AG10803 (cell line): ENCODE measurements at regions not wholly inside any gene's neighbourhood (a gene's known extent, or its start where the extent isn't known, plus 50 kb on each side); places are given as distances from the start of the nearest gene placed in this dataset.

Source experiments
- DNase-seq: peaks from one replicate; pipeline ENCODE4 v3.0.0; 2010; ENCODE audit warnings: low read depth
- H3K4me3 ChIP-seq: 2 replicates; pipeline ENCODE4 v1.5.1; 2011; ENCODE audit warnings: mild to moderate bottlenecking, low read length, control low read depth
- CTCF ChIP-seq: conservative IDR thresholded peaks from 2 replicates; pipeline ENCODE4 v1.5.1; 2011; ENCODE audit warnings: mild to moderate bottlenecking, low read length, control low read depth, inconsistent platforms

DNA sequence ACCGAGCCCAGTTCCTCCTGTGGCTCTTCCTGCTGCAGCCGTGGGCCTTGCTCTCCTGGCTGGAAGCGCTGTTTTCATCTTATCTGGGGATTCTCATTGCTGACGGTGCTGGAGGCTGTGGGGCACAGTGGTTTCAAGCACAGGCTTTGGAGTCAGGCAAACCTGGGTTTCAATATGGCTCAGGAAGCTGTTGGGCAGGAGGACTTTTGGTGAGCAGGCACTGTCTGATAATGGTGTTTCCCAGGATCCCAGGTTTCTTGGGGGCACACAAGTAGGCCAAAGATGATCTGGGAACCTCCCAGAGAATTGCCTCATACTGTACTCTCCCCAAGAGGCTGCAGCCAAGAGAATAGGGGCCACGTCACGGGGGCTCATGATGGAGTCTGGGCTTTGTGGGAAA lies 105.6 kb upstream of the TRABD2B start:
- DNase-seq = no peak
- no peak for TF ChIP-seq CTCF
- H3K4me3 ChIP-seq = no peak overlapping the region

DNA sequence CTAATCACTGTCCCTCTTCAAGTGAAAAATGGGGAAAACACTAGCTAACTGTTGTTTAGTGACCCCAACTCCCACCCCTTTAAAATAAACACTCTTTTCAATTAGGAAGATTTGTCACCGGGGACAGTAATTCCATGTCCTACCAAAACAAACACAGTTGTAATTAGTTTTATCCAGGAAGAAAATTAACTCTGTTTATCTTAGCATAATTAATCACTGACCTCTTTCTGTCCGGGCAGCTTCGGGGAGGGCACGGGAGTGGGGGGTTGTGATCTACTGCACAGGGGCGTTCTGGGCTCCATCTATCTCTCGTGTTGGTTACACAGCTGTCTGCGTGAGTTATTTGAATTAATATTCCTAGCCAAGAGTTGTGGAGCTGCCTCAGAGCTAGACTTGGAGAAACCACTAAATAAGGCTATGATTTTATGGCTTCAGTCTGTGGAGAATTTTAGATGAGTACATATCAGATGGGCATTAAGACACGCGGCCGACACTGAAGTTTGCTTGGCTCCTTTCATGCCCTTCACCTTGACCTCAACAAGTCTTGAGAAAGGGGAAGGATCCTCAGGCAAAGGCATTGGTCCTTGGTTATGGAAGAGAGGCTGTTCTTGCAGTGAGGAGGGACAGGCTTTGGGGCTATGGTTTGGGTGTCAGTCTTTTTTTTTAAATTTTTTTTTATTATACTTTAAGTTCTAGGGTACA lies 102.0 kb upstream of the TRABD2B start:
- no peak for TF ChIP-seq CTCF
- no peak for DNase-seq
- no peak overlapping the region for H3K4me3 ChIP-seq

- peak; percentile 16 for DNase-seq
- peak; percentile 58 for TF ChIP-seq CTCF
- H3K4me3 ChIP-seq = no peak overlapping the region
Measured at GRCh38 chr1:48093696-48094528, 96.7 kb upstream of the TRABD2B start.

DNA sequence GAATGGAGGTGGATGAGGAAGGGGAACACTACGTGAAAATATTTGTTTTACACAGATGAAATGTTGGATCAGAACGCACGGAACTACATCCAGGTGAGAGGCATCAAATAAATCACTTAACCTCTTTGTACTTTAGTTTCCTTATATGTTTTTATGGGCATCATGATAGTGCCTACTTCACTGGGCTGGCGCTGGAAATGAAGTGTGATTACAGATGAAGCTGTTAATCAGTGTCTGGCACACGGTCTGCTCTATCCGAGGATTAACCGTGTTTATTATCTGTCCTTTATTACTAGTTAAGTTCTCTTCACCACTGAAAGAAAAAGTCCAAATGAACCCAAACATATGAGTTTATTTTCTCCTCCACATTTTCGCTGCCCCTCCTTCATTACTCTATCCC lies 96.0 kb upstream of the TRABD2B start:
- no peak overlapping the region for H3K4me3 ChIP-seq
- no peak for TF ChIP-seq CTCF
- DNase-seq = no peak

- no peak for DNase-seq
- TF ChIP-seq CTCF = no peak
Measured at GRCh38 chr1:48092401-48092800, 95.2 kb upstream of the TRABD2B start.

GRCh38 chr1:48089356-48089891 lies 92.2 kb upstream of the TRABD2B start:
- no peak overlapping the region for H3K4me3 ChIP-seq
- no peak for TF ChIP-seq CTCF
- no peak for DNase-seq

More at GRCh38 chr1:48092401-48092800, 95.2 kb upstream of the TRABD2B start:
- no peak overlapping the region for H3K4me3 ChIP-seq

GRCh38 chr1:48084826-48085225 lies 87.6 kb upstream of the TRABD2B start:
- TF ChIP-seq CTCF = no peak
- no peak overlapping the region for H3K4me3 ChIP-seq
- no peak for DNase-seq
